HG02798 (cell line): ENCODE measurements at regions not wholly inside any gene's neighbourhood (a gene's known extent, or its start where the extent isn't known, plus 50 kb on each side); places are given as distances from the start of the nearest gene placed in this dataset.
"Not testable (repeated sequence)": the region's sequence is repeated elsewhere in the genome, so short reads cannot be mapped to it uniquely, and the experiment has no call there.

Source experiments
- ATAC-seq: cut with Tn5 transposase; IDR thresholded peaks from one replicate; pipeline ENCODE4 v1.9.1; 2021; ENCODE audit warnings: mild to moderate bottlenecking; ENCODE audit not compliant: unreplicated experiment, poor library complexity

DNA sequence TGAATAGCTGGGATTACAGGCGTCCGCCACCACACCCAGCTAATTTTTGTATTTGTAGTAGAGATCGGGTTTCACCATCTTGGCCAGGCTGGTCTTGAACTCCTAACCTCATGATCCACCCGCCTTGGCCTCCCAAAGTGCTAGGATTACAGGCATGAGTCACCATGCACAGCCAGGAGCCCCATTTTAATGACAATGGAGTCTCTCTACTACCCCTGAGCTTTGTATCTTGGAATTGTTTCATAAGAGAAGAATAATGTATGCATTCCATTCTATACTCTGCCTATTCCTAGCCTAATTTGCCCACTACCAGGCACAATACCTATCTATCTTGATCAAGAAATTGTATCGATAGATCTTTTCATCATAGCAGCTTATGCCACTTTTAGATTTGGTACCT, 574.1 kb downstream of the HTR1A start:
- not testable (repeated sequence) for ATAC-seq

DNA sequence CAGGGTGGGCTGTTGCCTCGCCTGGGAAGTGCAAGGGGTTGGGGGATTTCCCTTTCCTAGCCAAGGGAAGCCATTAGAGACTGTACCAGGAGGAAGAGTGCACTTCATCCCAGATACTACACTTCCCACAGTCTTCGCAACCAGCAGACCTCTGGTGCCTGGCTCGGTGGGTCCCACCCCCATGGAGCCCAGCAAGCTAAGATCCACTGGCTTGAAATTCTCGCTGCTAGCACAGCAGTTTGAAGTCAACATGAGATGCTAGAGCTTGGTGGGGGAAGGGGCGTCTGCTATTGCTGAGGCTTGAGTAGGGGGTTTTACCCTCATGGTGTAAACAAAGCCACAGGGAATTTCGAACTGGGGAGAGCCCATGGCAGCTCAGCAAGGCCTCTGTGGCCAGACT, 586.4 kb downstream of the HTR1A start:
- ATAC-seq: no peak

DNA sequence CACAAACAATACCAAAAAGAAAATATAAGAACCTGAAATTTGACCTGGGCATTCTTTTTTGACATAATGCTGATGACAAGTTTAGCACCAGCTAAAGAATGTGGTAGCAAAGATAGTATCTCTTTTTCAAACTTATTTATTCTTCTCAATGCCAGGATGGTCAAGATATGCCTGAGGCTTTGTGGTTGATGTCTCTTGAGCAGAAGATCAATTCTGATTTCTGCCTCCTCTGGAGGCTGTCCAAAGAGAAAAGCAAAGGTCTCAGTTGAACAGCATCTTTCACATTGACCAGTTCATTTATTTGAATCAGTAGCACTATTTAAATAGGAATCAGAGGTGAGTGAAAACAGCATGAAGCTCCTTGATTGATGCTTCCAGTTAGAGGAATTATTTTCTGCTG, 588.2 kb downstream of the HTR1A start:
- no peak for ATAC-seq

DNA sequence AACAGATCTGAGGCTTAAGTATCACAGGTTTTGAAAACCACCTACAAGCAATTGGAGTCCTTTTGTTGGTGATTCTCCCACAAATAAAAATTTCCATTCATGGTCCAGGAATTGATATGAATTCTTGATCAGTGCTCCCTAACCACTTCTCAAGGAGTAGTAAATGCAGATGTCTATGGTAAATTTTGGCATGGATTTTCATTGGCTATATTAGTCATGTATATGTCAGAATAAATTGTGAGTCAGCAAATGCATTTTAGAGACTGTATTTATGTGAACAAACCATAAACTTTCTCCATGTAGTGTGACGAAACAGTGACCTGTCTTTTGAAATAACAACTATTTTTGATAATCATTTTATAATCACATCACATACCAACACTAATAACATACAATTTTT, 611.1 kb downstream of the HTR1A start:
- no peak for ATAC-seq

DNA sequence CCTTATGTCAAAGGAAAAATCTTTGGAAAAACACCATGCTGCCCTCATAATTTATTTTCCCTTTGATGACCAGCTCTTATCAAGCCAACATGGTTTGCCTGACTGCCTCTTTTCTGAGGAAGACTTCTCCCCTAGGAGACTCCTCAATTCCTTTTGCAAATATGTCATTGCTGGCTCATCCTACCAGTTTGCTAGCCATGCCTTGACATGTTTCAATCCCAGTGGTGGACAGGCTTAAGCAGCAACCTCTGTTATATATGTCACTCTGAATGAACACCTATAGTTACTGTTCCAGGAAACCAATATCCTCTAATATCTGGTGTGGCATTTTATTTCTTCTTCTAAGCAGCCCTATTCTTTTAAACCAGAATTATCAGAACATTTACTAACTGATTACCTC, 615.8 kb downstream of the HTR1A start:
- ATAC-seq: no peak

DNA sequence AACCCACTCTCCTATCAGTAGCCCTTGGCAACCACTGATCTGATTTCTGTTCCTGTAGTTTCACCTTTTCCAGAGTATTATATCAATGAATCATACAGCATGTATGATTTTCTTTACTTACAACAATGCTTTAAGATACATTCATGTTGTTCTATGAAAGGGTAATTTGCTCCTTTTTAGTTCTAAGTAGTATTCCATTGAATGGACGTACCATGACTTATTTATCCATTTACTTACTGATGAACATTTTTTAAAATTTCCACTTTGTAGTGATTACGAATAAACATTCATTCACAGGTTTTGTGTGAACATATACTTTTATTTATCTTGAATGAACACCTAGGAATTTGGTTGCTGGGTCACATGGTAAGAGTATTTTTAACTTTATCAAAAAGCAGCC, 620.8 kb downstream of the HTR1A start:
- ATAC-seq: no peak

DNA sequence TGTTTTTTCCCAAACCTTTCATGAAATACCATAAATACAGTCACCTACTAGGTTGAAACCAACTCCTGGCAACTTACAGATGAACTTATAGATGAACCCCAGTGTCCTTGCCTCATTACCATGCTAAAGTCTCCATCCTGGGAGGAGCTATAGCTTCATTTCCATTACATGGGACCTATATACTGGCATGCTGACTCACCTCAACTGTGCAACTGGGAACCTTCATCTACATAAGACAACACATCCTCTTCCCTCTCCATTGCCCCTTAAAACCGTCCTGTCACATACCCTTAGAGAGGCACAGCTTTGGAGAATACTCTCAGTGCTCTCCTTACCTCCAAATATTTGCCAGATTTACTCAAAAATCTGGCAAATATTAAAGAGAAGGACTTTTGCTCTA, 638.3 kb downstream of the HTR1A start:
- no peak for ATAC-seq

DNA sequence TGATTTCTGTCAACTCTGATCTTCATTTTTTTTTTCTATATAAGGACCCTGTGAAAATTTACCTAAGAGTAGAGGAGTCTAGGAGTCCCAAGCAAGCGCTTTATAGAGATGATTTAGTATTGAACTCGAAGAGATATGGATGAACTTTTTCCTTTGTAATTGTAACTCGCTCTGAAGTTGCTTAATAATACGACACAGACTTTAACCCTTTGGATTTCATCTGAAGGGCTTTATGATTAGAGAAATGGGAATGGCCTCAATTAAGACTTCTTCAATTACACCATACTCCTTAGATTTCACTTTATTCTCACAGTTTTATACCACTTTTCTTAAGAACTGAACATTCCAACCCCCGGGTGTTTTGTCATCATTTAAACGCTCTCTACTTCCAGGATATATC, 647.7 kb downstream of the HTR1A start:
- no peak for ATAC-seq

DNA sequence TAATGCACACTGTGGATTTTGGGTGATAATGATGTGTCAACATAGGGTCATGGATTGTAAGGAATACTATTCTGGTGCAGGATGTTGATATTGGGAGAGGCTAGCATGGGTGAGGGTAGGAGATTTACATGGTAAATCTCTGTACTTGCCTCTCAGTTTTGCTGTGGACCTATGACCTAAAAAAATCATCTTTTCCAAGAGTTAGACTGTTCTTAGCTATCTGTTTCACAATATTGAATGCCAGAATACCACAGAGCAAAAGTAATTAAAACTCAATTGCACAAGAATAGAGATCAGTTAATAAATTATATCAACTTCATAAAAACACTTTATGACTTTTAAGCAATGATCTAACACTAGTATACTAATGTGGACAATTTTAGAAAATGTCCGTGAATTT, 651.6 kb downstream of the HTR1A start:
- ATAC-seq: no peak

DNA sequence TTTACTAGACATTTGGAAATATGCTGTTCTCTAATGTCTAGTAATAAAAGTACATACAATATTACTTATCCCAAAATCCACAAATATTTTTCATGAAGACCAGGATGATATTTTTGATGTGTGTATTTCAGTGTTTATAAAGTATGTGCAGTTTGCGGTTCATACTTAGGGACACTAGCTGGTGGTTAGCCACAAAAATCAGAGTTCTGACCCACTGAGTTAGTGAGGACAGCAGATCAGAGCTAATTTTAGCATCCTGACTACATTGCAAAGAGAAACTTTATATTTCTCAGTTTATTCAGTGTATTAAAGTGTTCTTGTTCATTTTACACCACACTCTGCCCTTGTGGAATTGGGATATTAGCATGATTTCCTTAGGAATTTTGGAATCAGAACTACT, 655.3 kb downstream of the HTR1A start:
- ATAC-seq: no peak

DNA sequence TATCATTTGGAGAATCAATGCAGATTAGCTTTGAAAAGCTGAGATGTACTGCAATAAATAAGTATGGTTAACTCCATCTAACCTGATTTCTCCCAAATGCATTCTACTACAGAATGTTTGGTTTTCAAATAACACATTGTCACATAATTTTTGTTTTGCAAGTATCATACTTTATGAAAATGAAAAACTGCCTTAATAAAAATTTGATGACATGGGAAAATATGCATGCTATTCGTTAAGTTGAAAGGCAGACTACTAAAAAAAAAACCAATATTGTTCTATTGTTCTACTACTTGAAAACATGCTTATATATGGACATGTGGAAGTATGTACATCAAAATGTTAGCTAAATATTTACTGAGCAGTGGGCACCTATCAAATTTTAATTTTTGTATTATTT, 668.9 kb downstream of the HTR1A start:
- no peak for ATAC-seq

DNA sequence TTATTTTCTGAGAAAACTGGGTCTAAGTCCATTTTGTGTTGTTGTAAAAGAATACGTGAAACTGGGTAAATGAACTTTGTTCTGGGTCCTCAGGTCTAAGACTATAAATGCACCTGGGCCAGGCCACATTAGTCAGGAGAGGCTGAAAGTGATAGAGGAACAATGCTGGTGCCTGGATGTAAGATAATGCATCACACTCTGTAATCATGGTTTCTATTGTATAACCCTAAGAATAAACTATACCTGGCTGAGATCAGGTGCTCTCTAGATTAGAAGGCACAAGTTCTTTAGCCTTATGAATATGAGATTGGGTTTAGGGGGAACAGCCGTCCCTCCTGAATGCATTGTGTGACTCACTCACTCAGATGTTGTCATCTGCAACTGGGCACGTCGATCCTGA, 675.5 kb downstream of the HTR1A start:
- ATAC-seq: no peak

DNA sequence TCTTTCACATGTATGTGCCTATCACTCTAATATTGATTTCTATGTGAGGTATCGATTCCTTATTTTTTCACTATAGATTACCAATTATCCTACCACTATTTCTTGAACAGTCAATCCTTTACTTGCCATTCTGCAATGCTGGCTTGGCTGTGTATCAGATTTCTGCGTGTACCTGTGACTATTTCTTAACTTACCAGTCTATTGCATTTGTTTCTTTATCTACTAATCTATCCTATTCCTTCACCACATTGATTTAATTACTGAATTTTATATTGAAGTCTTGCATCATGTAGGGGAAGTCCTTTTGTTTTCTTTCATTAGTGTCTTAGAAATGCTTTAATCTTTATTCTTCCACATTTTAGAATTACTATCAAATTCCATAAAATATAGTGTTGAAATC, 684.8 kb downstream of the LRRC70 start:
- ATAC-seq: no peak

DNA sequence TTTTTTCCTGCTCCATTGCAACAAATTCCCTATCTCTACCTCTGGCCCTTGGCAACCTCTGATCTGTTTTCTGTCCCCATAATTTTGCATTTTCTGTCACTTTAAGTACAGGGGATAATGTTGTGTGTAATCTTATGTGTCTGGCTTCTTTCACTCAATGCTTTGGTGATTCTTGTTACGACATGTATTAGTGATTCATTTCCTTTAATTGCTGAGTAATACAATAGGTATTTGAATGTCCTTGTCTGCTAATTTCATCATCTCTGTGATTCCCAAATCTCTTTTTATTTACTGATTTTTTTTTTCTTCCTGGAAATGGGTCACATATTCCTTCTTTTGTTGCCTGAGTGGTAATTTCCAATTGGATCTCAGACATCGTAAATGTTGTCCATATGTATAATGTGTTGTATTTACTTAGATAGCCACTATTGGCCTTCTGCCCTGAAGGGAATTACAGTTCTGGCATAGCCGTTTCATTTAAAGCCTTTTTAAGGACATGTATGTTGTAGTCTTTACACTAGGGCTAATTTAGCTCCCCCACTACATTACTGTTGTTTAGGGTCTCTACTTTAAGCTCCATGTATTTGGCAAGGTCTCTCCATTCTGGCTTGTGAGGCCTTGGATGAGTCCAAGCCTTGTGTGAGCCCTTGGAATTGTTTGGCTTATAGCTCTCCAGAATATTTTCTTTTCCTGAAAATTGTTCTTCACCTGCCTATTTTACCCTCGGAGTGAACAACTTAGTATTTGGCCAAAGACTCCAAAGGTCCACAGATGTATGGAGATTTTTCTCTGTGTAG, 683.8 kb downstream of the LRRC70 start:
- no peak for ATAC-seq

DNA sequence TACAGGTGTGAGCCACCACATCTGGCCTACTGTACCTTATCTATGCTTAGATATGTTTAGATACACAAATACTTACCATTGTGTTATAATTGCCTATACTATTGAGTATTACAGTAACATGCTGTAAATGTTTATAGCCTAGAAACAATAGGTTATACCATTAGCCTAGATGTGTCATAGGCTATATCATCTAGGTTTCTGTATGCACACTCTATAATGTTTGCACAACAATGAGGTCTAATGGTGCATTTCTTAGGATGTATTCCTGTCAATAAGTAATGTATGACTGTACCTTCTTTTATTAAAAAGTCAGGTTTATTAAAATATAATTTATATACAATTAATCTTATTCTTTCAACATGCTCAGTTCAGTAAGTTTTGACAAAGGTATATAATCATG, 683.1 kb downstream of the LRRC70 start:
- no peak for ATAC-seq

DNA sequence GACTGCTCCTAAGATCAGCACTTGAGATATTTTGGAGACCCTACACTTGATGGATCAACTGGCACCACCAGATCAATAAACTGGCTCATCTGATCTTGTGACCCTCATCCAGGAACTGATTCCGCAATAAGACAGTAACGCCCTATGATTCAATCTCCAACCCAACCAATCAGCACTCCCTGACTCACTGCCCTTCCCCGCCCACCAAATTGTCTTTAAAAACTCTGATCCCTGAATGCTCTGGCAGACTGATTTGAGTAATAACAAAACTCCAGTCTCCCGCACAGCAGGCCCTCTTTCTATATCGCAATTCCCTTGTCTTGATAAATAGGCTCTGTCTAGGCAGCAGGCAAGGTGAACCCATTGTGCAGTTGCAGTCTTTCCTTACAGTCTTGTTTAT, 677.0 kb downstream of the LRRC70 start:
- no peak for ATAC-seq

DNA sequence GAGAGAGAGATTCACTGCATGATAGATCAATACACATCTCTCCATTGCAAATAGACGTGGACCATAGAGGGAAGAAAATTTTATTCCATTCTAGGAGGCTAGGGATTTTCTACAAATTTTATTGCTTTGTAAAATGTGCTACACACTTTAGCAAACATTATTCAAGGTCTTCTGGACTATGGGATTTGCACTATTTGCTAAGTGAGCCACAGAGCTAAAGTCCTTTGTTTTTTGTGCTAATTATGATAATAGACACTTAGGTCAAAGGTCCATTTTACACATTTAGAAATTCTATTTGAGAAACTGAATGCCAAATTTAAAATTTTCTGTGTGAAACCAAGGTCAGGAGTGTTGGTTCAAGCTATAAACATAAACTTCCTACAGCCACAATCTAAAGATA, 672.3 kb downstream of the LRRC70 start:
- ATAC-seq: no peak

DNA sequence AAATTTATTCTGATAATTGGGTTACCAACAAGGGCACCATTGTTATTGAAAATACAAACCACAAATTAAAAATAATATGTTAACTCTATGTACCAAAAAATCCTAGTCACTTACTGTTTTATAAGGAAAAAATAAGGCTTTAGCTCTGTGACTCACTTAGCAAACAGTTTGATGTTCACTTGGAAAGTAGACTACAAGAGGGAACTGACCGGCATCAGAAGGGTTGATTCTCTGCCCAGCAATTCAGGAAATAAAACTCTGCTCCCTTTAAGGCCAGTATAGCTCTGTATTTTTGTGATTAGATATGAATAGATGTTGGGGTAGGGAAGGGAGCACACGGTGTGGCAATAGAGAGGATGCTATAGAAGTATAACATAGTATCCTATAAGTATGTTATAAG, 671.3 kb downstream of the LRRC70 start:
- ATAC-seq: no peak

DNA sequence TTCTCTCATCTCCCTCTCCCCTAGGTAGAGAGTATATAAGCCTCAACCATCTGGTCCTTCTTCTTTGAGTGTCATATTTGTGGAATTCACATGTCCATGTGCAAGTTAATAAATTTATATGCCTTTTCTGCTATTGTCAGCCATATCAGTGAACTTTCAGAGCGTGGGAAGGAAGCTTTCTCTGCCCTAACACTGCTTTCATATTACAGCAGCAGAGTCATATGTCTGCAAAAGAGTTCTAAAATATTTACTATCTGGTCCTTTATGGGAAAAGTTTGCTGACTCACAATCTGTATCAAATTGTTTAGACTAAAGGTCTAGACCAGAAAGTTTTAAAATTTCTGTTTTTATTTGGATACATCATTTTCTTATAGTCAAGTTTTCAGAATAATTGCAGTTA, 669.0 kb downstream of the LRRC70 start:
- ATAC-seq: no peak

DNA sequence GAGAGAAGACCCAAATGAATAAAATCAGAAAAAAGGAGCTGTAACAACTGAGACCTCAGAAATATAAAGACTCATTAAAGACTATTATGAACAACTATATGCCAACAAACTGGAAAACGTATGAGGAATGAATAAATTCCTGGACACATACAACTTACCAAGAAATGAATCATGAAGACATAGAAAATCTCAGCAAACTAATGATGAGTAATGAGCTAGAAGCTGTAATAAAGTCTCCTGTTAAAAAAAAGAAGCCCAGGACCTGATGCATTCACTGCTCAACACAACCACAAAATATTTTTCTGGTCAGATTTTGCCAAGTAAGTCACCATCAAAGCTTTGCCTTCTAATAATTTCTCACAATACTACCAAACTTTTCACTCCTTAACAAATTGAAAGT, 666.7 kb downstream of the LRRC70 start:
- no peak for ATAC-seq

DNA sequence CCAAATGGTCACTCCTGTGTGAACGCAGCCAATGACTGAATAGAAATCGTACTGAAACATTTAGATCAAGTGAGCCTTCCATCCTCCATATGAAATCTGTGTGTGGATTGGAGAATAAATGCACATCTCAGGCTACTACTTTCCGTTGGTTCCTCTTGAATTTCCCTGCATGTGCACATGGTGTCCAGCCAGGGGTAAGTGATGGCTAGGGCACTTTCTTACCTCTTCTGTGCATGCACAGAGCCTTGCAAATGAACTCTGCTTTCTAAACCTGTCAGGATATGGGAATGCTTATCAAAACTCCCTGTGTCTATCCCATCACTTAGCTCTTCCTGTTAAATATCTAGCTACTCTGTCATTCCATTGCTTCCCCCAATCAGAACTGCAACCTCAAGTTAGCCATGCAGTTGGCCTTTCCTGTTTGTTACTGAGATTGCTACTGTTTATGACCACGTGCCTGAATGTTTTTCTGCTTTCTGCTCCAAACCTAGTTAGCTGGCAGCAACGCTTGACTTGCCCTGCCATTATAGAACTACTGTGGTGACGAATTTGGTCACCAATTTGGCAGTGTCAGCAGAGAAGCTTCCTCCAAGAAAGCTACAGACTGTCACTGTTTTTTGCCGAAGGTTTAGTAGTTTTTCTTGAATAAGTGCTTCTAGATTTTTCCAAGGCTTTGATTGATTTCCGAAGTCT, 661.6 kb downstream of the LRRC70 start:
- no peak for ATAC-seq

DNA sequence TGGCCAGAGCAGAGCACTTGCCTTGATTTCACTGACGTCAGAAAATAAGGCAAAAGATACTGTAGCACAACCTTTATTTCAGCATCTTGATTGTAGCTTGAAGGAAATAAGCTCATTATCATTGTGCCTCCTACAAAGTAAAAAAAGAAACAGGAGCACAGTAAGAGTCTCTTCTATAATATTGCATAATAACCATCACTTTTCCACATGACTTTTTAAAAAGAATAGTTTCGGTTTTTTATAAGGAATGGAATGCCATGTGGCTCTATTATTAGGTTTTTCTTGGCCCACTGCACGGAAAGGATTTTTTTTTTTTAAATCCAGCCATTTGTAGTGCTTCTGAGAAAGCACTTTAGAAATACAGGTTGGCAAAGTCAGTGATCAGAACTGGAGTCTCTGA, 655.3 kb downstream of the LRRC70 start:
- ATAC-seq: no peak
